H9 (cell line): ENCODE measurements at regions not wholly inside any gene's neighbourhood (a gene's known extent, or its start where the extent isn't known, plus 50 kb on each side); places are given as distances from the start of the nearest gene placed in this dataset.

Experiments used
- DNase-seq: peaks from one replicate; pipeline ENCODE4 v3.0.0-alpha.2; 2017
- H2AFZ ChIP-seq: one replicate; pipeline ENCODE4 v1.6.1; 2013; ENCODE audit warnings: mild to moderate bottlenecking, low read length, control low read depth, moderate library complexity
- H2AK5ac ChIP-seq: 2 replicates; pipeline ENCODE4 v1.6.1; 2013; ENCODE audit warnings: low read length, control low read depth, mixed read lengths; ENCODE audit not compliant: insufficient read length
- H2BK120ac ChIP-seq: one replicate; pipeline ENCODE4 v1.6.1; 2013; ENCODE audit warnings: low read depth, mild to moderate bottlenecking, low read length, control low read depth, inconsistent platforms; ENCODE audit not compliant: poor library complexity, severe bottlenecking
- H2BK12ac ChIP-seq: 2 replicates; pipeline ENCODE4 v1.6.1; 2013; ENCODE audit warnings: low read length, control low read depth, mixed read lengths, low read depth; ENCODE audit not compliant: insufficient read length
- H2BK15ac ChIP-seq: 2 replicates; pipeline ENCODE4 v1.6.1; 2013; ENCODE audit warnings: low read depth, low read length, control low read depth
- H2BK20ac ChIP-seq: one replicate; pipeline ENCODE4 v1.6.1; 2013; ENCODE audit warnings: low read depth, mild to moderate bottlenecking, low read length, control low read depth, inconsistent platforms; ENCODE audit not compliant: poor library complexity, severe bottlenecking
- H2BK5ac ChIP-seq: 2 replicates; pipeline ENCODE4 v1.6.1; 2013; ENCODE audit warnings: low read length, control low read depth, mixed read lengths; ENCODE audit not compliant: insufficient read length
- H3K14ac ChIP-seq: 2 replicates; pipeline ENCODE4 v1.6.1; 2013; ENCODE audit warnings: low read length, control low read depth; ENCODE audit not compliant: insufficient read depth
- H3K18ac ChIP-seq: 2 replicates; pipeline ENCODE4 v1.6.1; 2013; ENCODE audit warnings: low read depth, mild to moderate bottlenecking, mixed read lengths, low read length, control low read depth; ENCODE audit not compliant: insufficient read length
- H3K23ac ChIP-seq: 2 replicates; pipeline ENCODE4 v1.6.1; 2013; ENCODE audit warnings: low read length, control low read depth, mixed read lengths, low read depth; ENCODE audit not compliant: insufficient read length
- H3K23me2 ChIP-seq: 2 replicates; pipeline ENCODE4 v1.6.1; 2013; ENCODE audit warnings: low read depth, mild to moderate bottlenecking, mixed read lengths, low read length, control low read depth; ENCODE audit not compliant: insufficient read length, poor library complexity, severe bottlenecking
- H3K27ac ChIP-seq: 2 replicates; pipeline ENCODE4 v1.5.1; 2013; ENCODE audit warnings: low read length, control low read depth, mixed read lengths, low read depth; ENCODE audit not compliant: insufficient read length
- H3K27me3 ChIP-seq: 2 replicates; pipeline ENCODE4 v1.6.1; 2013; ENCODE audit warnings: low read length, control low read depth, inconsistent platforms; ENCODE audit not compliant: insufficient read depth
- H3K4ac ChIP-seq: 2 replicates; pipeline ENCODE4 v1.6.1; 2013; ENCODE audit warnings: low read depth, mild to moderate bottlenecking, control low read depth, inconsistent platforms, low read length, moderate library complexity
- H3K4me1 ChIP-seq: 2 replicates; pipeline ENCODE4 v1.6.1; 2013; ENCODE audit warnings: low read length, control low read depth, inconsistent platforms; ENCODE audit not compliant: insufficient read depth
- H3K4me2 ChIP-seq: 2 replicates; pipeline ENCODE4 v1.6.1; 2013; ENCODE audit warnings: low read length, control low read depth, mixed read lengths; ENCODE audit not compliant: insufficient read length, insufficient read depth
- H3K56ac ChIP-seq: 2 replicates; pipeline ENCODE4 v1.6.1; 2013; ENCODE audit warnings: low read depth, mild to moderate bottlenecking, mixed read lengths, low read length, control low read depth; ENCODE audit not compliant: insufficient read length
- H3K79me1 ChIP-seq: 2 replicates; pipeline ENCODE4 v1.6.1; 2013; ENCODE audit warnings: low read depth, mild to moderate bottlenecking, moderate library complexity, low read length, control low read depth, inconsistent platforms; ENCODE audit not compliant: insufficient read depth, poor library complexity, severe bottlenecking
- H3K79me2 ChIP-seq: 2 replicates; pipeline ENCODE4 v1.6.1; 2013; ENCODE audit warnings: low read length, control low read depth, inconsistent platforms; ENCODE audit not compliant: insufficient read depth
- H3K9ac ChIP-seq: 2 replicates; pipeline ENCODE4 v1.6.1; 2013; ENCODE audit warnings: low read length, control low read depth, mixed read lengths; ENCODE audit not compliant: insufficient read length; ENCODE audit errors: extremely low read depth
- H3K9me3 ChIP-seq: one replicate; pipeline ENCODE4 v1.6.1; 2013; ENCODE audit warnings: low read depth, low read length, inconsistent platforms; ENCODE audit not compliant: control insufficient read depth
- H3T11ph ChIP-seq: one replicate; pipeline ENCODE4 v1.6.1; 2013; ENCODE audit warnings: mild to moderate bottlenecking, low read length, control low read depth, inconsistent platforms
- H4K20me1 ChIP-seq: one replicate; pipeline ENCODE4 v1.6.1; 2013; ENCODE audit not compliant: control insufficient read depth, insufficient read length, insufficient read depth
- H4K5ac ChIP-seq: 2 replicates; pipeline ENCODE4 v1.6.1; 2013; ENCODE audit warnings: low read depth, mild to moderate bottlenecking, mixed read lengths, low read length, control low read depth; ENCODE audit not compliant: insufficient read length
- H4K8ac ChIP-seq: replicated peaks from 2 replicates; pipeline ENCODE4 v1.6.1; 2013; ENCODE audit warnings: low read length, control low read depth, mixed read lengths, low read depth; ENCODE audit not compliant: insufficient read length
- H4K91ac ChIP-seq: 2 replicates; pipeline ENCODE4 v1.6.1; 2013; ENCODE audit warnings: low read depth, mild to moderate bottlenecking, moderate library complexity, mixed read lengths, low read length, control low read depth; ENCODE audit not compliant: insufficient read length
- H3K27ac Mint-ChIP-seq, 3 experiments: 2 replicates in 2 of 3; 3 replicates in 1 of 3; pipeline ENCODE4 v1.8.0; 2020 to 2021; ENCODE audit warnings: mixed read lengths in 3 of 3, mild to moderate bottlenecking in 1 of 3, moderate library complexity in 1 of 3
- H3K27me3 Mint-ChIP-seq: 2 replicates; pipeline ENCODE4 v1.8.0; 2021; ENCODE audit warnings: low read depth, mild to moderate bottlenecking, moderate library complexity, mixed read lengths
- H3K36me3 Mint-ChIP-seq, 3 experiments: 2 replicates in 2 of 3; 3 replicates in 1 of 3; pipeline ENCODE4 v1.8.0; 2020 to 2021; ENCODE audit warnings: low read depth in 3 of 3, mixed read lengths in 3 of 3; ENCODE audit not compliant: insufficient read depth in 1 of 3
- H3K4me1 Mint-ChIP-seq, 2 experiments: 2 replicates each; pipeline ENCODE4 v1.8.0; 2020; ENCODE audit warnings: mixed read lengths in 2 of 2
- H3K4me3 Mint-ChIP-seq, 2 experiments: 2 replicates in 1 of 2; 3 replicates in 1 of 2; pipeline ENCODE4 v1.8.0; 2020 to 2021; ENCODE audit warnings: mild to moderate bottlenecking in 2 of 2, mixed read lengths in 2 of 2, moderate library complexity in 1 of 2
- H3K9me3 Mint-ChIP-seq, 2 experiments: 2 replicates in 1 of 2; 3 replicates in 1 of 2; pipeline ENCODE4 v1.8.0; 2020; ENCODE audit warnings: mild to moderate bottlenecking in 2 of 2, mixed read lengths in 2 of 2, moderate library complexity in 1 of 2
- CTCF ChIP-seq: fragments of 200-600 bp; sonication (generic); conservative IDR thresholded peaks from 3 replicates; pipeline ENCODE4 v1.8.0; 2021; ENCODE audit warnings: antibody characterized with exemption, mild to moderate bottlenecking
- WGBS: extraction: QIAGEN DNeasy Blood & Tissue Kit; methylation state at CpG from one replicate; pipeline ENCODE4 v1.1.7; 2013; ENCODE audit warnings: missing lambda C conversion rate, low lambda C conversion rate, mixed read lengths; ENCODE audit not compliant: insufficient read length; ENCODE audit errors: extremely low coverage; 5-methylcytosine and 5-hydroxymethylcytosine counted together

- Histone ChIP-seq H4K5ac (no peak overlapping the region), H2AFZ (no peak overlapping the region), H3K79me1 (no peaks in the 10 kb centered on the region), H3K4ac (no peak overlapping the region), H3K18ac (no peak overlapping the region), H2BK15ac (no peak overlapping the region), H3K9me3 (no peaks in the 10 kb centered on the region), H3K4me2 (no peak overlapping the region), H3K4me1 (no peaks in the 10 kb centered on the region), H2BK120ac (no peak overlapping the region), H4K91ac (no peak overlapping the region), H2AK5ac (no peak overlapping the region), H3K79me2 (no peaks in the 10 kb centered on the region), H3K23ac (no peak overlapping the region), H2BK5ac (no peak overlapping the region), H3K14ac (no peak overlapping the region), H3K27me3 (no peaks in the 10 kb centered on the region), H3T11ph (no peak overlapping the region), H2BK12ac (no peak overlapping the region), H3K27ac (no peak overlapping the region), H3K23me2 (no peaks in the 10 kb centered on the region), H4K8ac (no peak overlapping the region), H2BK20ac (no peak overlapping the region), H3K56ac (no peak overlapping the region), H4K20me1 (no peaks in the 10 kb centered on the region), H3K9ac (no peak overlapping the region)
- Mint-ChIP-seq H3K9me3 (no peaks in the 10 kb centered on the region), H3K36me3 (no peaks in the 10 kb centered on the region), H3K4me3 (no peak overlapping the region), H3K4me1 (no peaks in the 10 kb centered on the region), H3K27ac (no peak overlapping the region), H3K27me3 (no peaks in the 10 kb centered on the region)
- no CpG with 5 or more reads among the region's 4 CpGs for WGBS
- DNase-seq, result no peak
- no peak for TF ChIP-seq CTCF
Measured at GRCh38 chr6:150661216-150662007, 61.7 kb downstream of the PLEKHG1 start.
